Stimulated activated naive B cell treated with anti-CD40 and anti-IgM and Interleukin-4, amounts not matched to agents 10 μg/mL and 1 μg/mL and 100 μg/mL, for 72 hours (primary cell): ENCODE measurements at regions not wholly inside any gene's neighbourhood (a gene's known extent, or its start where the extent isn't known, plus 50 kb on each side); places are given as distances from the start of the nearest gene placed in this dataset.
A peak's percentile ranks its signal among the peaks of the same experiment; 100 is the strongest.
"Not testable (repeated sequence)": the region's sequence is repeated elsewhere in the genome, so short reads cannot be mapped to it uniquely, and the experiment has no call there.

Experiments
- ATAC-seq, 2 donors: fragments of 150-1000 bp; cut with Tn5 transposase; replicated peaks; 2 replicates each; pipeline ENCODE4 v1.10.0; 2021; ENCODE audit warnings: moderate library complexity in 1 of 2
- DNase-seq: peaks from one replicate; pipeline ENCODE4 v3.0.0; 2021
- H3K27ac Mint-ChIP-seq: one replicate; pipeline ENCODE4 v1.8.0; 2022; ENCODE audit warnings: mild to moderate bottlenecking, mixed read lengths
- H3K27me3 Mint-ChIP-seq, 2 donors: one replicate each; pipeline ENCODE4 v1.8.0; 2022; ENCODE audit warnings: mixed read lengths in 2 of 2
- H3K36me3 Mint-ChIP-seq, 2 donors: one replicate each; pipeline ENCODE4 v1.8.0; 2022; ENCODE audit warnings: mixed read lengths in 2 of 2, mild to moderate bottlenecking in 1 of 2
- H3K4me1 Mint-ChIP-seq, 2 donors: one replicate each; pipeline ENCODE4 v1.8.0; 2022; ENCODE audit warnings: mixed read lengths in 2 of 2, mild to moderate bottlenecking in 1 of 2
- H3K4me3 Mint-ChIP-seq, 2 donors: one replicate each; pipeline ENCODE4 v1.8.0; 2022; ENCODE audit warnings: mild to moderate bottlenecking in 2 of 2, mixed read lengths in 2 of 2, moderate library complexity in 1 of 2
- H3K9me3 Mint-ChIP-seq, 2 donors: one replicate each; pipeline ENCODE4 v1.8.0; 2022; ENCODE audit warnings: mixed read lengths in 2 of 2, mild to moderate bottlenecking in 1 of 2

- Mint-ChIP-seq H3K36me3 (no peaks in the 10 kb centered on the region), H3K27ac (no peak overlapping the region), H3K9me3 (peaks cover 4 to 5% of the 10 kb centered on the region in 2 donors), H3K4me1 (no peaks in the 10 kb centered on the region), H3K4me3 (no peak overlapping the region), H3K27me3 (no peaks in the 10 kb centered on the region)
- DNase-seq (no peak), ATAC-seq (no peak)
Observed at GRCh38 chr4:114332119-114332518, 266.5 kb upstream of the UGT8 start.

- ATAC-seq, H3K4me1 Mint-ChIP-seq, H3K9me3 Mint-ChIP-seq, DNase-seq, H3K27me3 Mint-ChIP-seq, H3K4me3 Mint-ChIP-seq, H3K36me3 Mint-ChIP-seq, H3K27ac Mint-ChIP-seq: not testable (repeated sequence)
Observed at GRCh38 chr4:114334363-114334762, 264.2 kb upstream of the UGT8 start.

GRCh38 chr4:114334884-114335330 lies 263.7 kb upstream of the UGT8 start:
- no peaks in the 10 kb centered on the region for H3K27me3 Mint-ChIP-seq
- no peaks in the 10 kb centered on the region for H3K36me3 Mint-ChIP-seq
- H3K4me1 Mint-ChIP-seq: no peaks in the 10 kb centered on the region
- no peak overlapping the region for H3K4me3 Mint-ChIP-seq
- ATAC-seq: no peak
- peaks cover 2% of the 10 kb centered on the region in 2 donors for H3K9me3 Mint-ChIP-seq
- no peak overlapping the region for H3K27ac Mint-ChIP-seq
- no peak for DNase-seq

- H3K36me3 Mint-ChIP-seq: no peaks in the 10 kb centered on the region
- no peak overlapping the region for H3K27ac Mint-ChIP-seq
- peaks cover 0 to 1% of the 10 kb centered on the region in 2 donors for H3K9me3 Mint-ChIP-seq
- ATAC-seq (no peak), DNase-seq (no peak)
- no peaks in the 10 kb centered on the region for H3K4me1 Mint-ChIP-seq
- H3K27me3 Mint-ChIP-seq: peaks cover 0 to 3% of the 10 kb centered on the region in 2 donors
- H3K4me3 Mint-ChIP-seq: no peak overlapping the region
Observed at GRCh38 chr4:114335339-114335738, 263.3 kb upstream of the UGT8 start.

GRCh38 chr4:114343015-114343414 lies 255.6 kb upstream of the UGT8 start:
- H3K4me1 Mint-ChIP-seq: no peaks in the 10 kb centered on the region
- H3K4me3 Mint-ChIP-seq: no peak overlapping the region
- no peak overlapping the region for H3K27ac Mint-ChIP-seq
- DNase-seq: no peak
- no peaks in the 10 kb centered on the region for H3K9me3 Mint-ChIP-seq
- H3K36me3 Mint-ChIP-seq: no peaks in the 10 kb centered on the region
- peaks cover 0 to 5% of the 10 kb centered on the region in 2 donors for H3K27me3 Mint-ChIP-seq
- ATAC-seq: no peak

GRCh38 chr4:114349543-114350175 lies 248.9 kb upstream of the UGT8 start:
- Mint-ChIP-seq H3K27ac (no peak overlapping the region), H3K4me3 (no peak overlapping the region), H3K9me3 (peaks cover 4 to 7% of the 10 kb centered on the region in 2 donors), H3K27me3 (no peaks in the 10 kb centered on the region), H3K4me1 (no peaks in the 10 kb centered on the region), H3K36me3 (no peaks in the 10 kb centered on the region)
- DNase-seq (no peak), ATAC-seq (no peak)

GRCh38 chr4:114358901-114359300 lies 239.7 kb upstream of the UGT8 start:
- peak in 1 of 2 donors; percentile 21 for ATAC-seq
- peaks cover 0 to 11% of the 10 kb centered on the region in 2 donors for H3K4me1 Mint-ChIP-seq
- H3K36me3 Mint-ChIP-seq: no peaks in the 10 kb centered on the region
- DNase-seq: no peak
- no peak overlapping the region for H3K4me3 Mint-ChIP-seq
- H3K9me3 Mint-ChIP-seq: peaks cover 2 to 4% of the 10 kb centered on the region in 2 donors
- peaks cover 0 to 12% of the 10 kb centered on the region in 2 donors for H3K27me3 Mint-ChIP-seq
- no peak overlapping the region for H3K27ac Mint-ChIP-seq

- Mint-ChIP-seq H3K4me3 (no peak overlapping the region), H3K27me3 (peaks cover 0 to 12% of the 10 kb centered on the region in 2 donors), H3K36me3 (no peaks in the 10 kb centered on the region), H3K4me1 (peaks cover 0 to 11% of the 10 kb centered on the region in 2 donors), H3K9me3 (no peaks in the 10 kb centered on the region), H3K27ac (no peak overlapping the region)
- ATAC-seq: no peak
- DNase-seq: no peak
Observed at GRCh38 chr4:114361249-114361648, 237.4 kb upstream of the UGT8 start.

- no peak for DNase-seq
- ATAC-seq: no peak
- Mint-ChIP-seq H3K27me3 (peaks cover 0 to 8% of the 10 kb centered on the region in 2 donors), H3K27ac (no peak overlapping the region), H3K9me3 (no peaks in the 10 kb centered on the region), H3K4me1 (peaks cover 0 to 4% of the 10 kb centered on the region in 2 donors), H3K4me3 (no peak overlapping the region), H3K36me3 (no peaks in the 10 kb centered on the region)
Observed at GRCh38 chr4:114364857-114365256, 233.8 kb upstream of the UGT8 start.

GRCh38 chr4:114365591-114365990 lies 233.0 kb upstream of the UGT8 start:
- Mint-ChIP-seq H3K9me3 (no peaks in the 10 kb centered on the region), H3K27ac (no peak overlapping the region), H3K4me3 (no peak overlapping the region), H3K4me1 (peaks cover 0 to 4% of the 10 kb centered on the region in 2 donors), H3K27me3 (peaks cover 0 to 8% of the 10 kb centered on the region in 2 donors), H3K36me3 (no peaks in the 10 kb centered on the region)
- DNase-seq: no peak
- ATAC-seq: no peak

- Mint-ChIP-seq H3K27ac (no peak overlapping the region), H3K4me1 (peaks cover 0 to under 1% of the 10 kb centered on the region in 2 donors), H3K27me3 (peaks cover 0 to 2% of the 10 kb centered on the region in 2 donors), H3K36me3 (no peaks in the 10 kb centered on the region), H3K4me3 (no peak overlapping the region), H3K9me3 (no peaks in the 10 kb centered on the region)
- ATAC-seq (no peak), DNase-seq (no peak)
Observed at GRCh38 chr4:114366368-114366767, 232.2 kb upstream of the UGT8 start.

- Mint-ChIP-seq H3K4me1 (no peaks in the 10 kb centered on the region), H3K27me3 (peaks cover 4 to 11% of the 10 kb centered on the region in 2 donors), H3K27ac (no peak overlapping the region), H3K9me3 (no peaks in the 10 kb centered on the region), H3K4me3 (no peak overlapping the region), H3K36me3 (no peaks in the 10 kb centered on the region)
- no peak for ATAC-seq
- DNase-seq: no peak
Observed at GRCh38 chr4:114368751-114369150, 229.9 kb upstream of the UGT8 start.

GRCh38 chr4:114373508-114373907 lies 225.1 kb upstream of the UGT8 start:
- Mint-ChIP-seq H3K9me3 (no peaks in the 10 kb centered on the region), H3K36me3 (no peaks in the 10 kb centered on the region), H3K27me3 (peaks cover 9 to 31% of the 10 kb centered on the region in 2 donors), H3K4me3 (no peak overlapping the region), H3K27ac (no peak overlapping the region), H3K4me1 (no peaks in the 10 kb centered on the region)
- ATAC-seq: no peak
- DNase-seq: no peak

- no peak overlapping the region for H3K27ac Mint-ChIP-seq
- H3K9me3 Mint-ChIP-seq: no peaks in the 10 kb centered on the region
- ATAC-seq (no peak), DNase-seq (no peak)
- no peak overlapping the region for H3K4me3 Mint-ChIP-seq
- peaks cover 4 to 27% of the 10 kb centered on the region in 2 donors for H3K27me3 Mint-ChIP-seq
- H3K4me1 Mint-ChIP-seq: no peaks in the 10 kb centered on the region
- no peaks in the 10 kb centered on the region for H3K36me3 Mint-ChIP-seq
Observed at GRCh38 chr4:114378305-114378903, 220.2 kb upstream of the UGT8 start.

- Mint-ChIP-seq H3K27me3 (peaks cover 0 to 7% of the 10 kb centered on the region in 2 donors), H3K36me3 (no peaks in the 10 kb centered on the region), H3K4me3 (no peak overlapping the region), H3K27ac (no peak overlapping the region), H3K9me3 (no peaks in the 10 kb centered on the region), H3K4me1 (no peaks in the 10 kb centered on the region)
- DNase-seq: no peak
- ATAC-seq: no peak
Observed at GRCh38 chr4:114383067-114383466, 215.5 kb upstream of the UGT8 start.
